ENCODE measurements at regions not wholly inside any gene's neighbourhood (a gene's known extent, or its start where the extent isn't known, plus 50 kb on each side); places are given as distances from the start of the nearest gene placed in this dataset.

DNA sequence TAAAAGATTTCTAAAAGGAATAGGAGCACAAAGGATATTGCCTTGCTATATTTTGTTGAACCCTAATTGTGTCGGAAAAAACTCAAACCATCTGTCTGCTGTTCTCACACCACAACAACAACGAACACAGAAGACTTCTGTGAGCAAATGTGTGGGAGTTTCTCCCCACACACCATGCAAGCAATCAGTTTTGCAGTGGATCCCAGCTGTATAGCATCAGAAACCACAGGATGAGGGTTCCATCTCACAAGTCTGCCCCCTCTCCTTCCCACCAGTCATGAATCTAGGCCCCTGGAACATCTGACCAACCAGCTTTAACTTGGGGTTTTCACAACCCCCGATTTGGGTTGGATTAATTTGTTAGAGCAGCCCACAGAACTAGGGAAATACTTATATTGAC is 91.3 kb upstream of the SLC4A7 start:
- POLR2A ChIA-PET: no interaction called here
- Histone ChIP-seq H3K4me1 (ENCODE audit: control insufficient read depth, insufficient read depth, low read length) (no peaks in the 10 kb centered on the region), H3K4me3 (ENCODE audit: low read depth, low read length) (no peak overlapping the region), H3K36me3 (ENCODE audit: control insufficient read depth in 2 of 2, insufficient read depth in 1 of 2, low read length in 2 of 2) (no peaks in the 10 kb centered on the region), H3K27ac (ENCODE audit: extremely low read depth, low read depth, low read length) (no peak overlapping the region), H3K9me3 (ENCODE audit: control insufficient read depth, insufficient read depth, low read depth, low read length) (no peaks in the 10 kb centered on the region)
- CTCF ChIA-PET: interaction anchor here (0.6 kb wide), 1 partner anchor 34 kb away, joined by 3 read pairs; no protein-coding TSS in a partner anchor
- TF ChIP-seq ZNF624 (tag by site-specific recombination; IDR thresholded peaks at IDR 0.05) (no peak), ZNF521 (tag by site-specific recombination; IDR thresholded peaks at IDR 0.05) (no peak), ZNF629 (tag by site-specific recombination; IDR thresholded peaks at IDR 0.05) (no peak), ZNF530 (tag by site-specific recombination; IDR thresholded peaks at IDR 0.05; ENCODE audit: low read depth) (no peak), ZNF555 (tag by site-specific recombination; conservative IDR thresholded peaks at IDR 0.05) (no peak), ZNF514 (tag by site-specific recombination; IDR thresholded peaks at IDR 0.05) (no peak)
- TF ChIP-seq, protein P1, sequence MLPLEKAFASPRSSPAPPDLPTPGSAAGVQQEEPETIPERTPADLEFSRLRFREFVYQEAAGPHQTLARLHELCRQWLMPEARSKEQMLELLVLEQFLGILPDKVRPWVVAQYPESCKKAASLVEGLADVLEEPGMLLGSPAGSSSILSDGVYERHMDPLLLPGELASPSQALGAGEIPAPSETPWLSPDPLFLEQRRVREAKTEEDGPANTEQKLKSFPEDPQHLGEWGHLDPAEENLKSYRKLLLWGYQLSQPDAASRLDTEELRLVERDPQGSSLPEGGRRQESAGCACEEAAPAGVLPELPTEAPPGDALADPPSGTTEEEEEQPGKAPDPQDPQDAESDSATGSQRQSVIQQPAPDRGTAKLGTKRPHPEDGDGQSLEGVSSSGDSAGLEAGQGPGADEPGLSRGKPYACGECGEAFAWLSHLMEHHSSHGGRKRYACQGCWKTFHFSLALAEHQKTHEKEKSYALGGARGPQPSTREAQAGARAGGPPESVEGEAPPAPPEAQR (tag by site-specific recombination; IDR thresholded peaks at IDR 0.05): no peak

DNA sequence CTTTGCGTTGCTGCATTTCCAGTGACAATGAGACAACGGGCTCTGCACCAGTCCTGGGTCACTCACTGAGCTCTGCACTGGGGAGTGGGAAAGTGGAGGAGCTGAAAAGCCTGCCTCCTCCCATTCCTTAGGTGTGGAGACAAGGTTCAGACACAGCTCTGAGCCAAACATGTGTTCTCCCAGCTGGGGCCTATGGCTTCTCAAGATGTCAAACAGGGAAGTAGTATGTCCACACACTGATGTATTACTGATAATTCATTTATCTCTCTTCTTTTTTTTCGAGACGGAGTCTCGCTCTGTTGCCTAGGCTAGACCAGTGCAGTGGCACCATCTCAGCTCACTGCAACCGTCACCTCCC is 90.2 kb upstream of the SLC4A7 start:
- no peaks in the 10 kb centered on the region for H3K4me1 ChIP-seq (ENCODE audit: control insufficient read depth, insufficient read depth, low read length)
- ChIA-PET CTCF (no interaction called here), POLR2A (no interaction called here)
- H3K36me3 ChIP-seq (ENCODE audit: control insufficient read depth in 2 of 2, insufficient read depth in 1 of 2, low read length in 2 of 2): no peaks in the 10 kb centered on the region
- TF ChIP-seq ZBTB17 (tag by site-specific recombination; IDR thresholded peaks at IDR 0.05): no peak
- no peak for TF ChIP-seq BCL11A (tag by site-specific recombination; IDR thresholded peaks at IDR 0.05; ENCODE audit: low read depth)
- TF ChIP-seq, protein P2, sequence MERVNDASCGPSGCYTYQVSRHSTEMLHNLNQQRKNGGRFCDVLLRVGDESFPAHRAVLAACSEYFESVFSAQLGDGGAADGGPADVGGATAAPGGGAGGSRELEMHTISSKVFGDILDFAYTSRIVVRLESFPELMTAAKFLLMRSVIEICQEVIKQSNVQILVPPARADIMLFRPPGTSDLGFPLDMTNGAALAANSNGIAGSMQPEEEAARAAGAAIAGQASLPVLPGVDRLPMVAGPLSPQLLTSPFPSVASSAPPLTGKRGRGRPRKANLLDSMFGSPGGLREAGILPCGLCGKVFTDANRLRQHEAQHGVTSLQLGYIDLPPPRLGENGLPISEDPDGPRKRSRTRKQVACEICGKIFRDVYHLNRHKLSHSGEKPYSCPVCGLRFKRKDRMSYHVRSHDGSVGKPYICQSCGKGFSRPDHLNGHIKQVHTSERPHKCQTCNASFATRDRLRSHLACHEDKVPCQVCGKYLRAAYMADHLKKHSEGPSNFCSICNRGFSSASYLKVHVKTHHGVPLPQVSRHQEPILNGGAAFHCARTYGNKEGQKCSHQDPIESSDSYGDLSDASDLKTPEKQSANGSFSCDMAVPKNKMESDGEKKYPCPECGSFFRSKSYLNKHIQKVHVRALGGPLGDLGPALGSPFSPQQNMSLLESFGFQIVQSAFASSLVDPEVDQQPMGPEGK (tag by site-specific recombination; IDR thresholded peaks at IDR 0.05): no peak
- TF ChIP-seq, protein P3, sequence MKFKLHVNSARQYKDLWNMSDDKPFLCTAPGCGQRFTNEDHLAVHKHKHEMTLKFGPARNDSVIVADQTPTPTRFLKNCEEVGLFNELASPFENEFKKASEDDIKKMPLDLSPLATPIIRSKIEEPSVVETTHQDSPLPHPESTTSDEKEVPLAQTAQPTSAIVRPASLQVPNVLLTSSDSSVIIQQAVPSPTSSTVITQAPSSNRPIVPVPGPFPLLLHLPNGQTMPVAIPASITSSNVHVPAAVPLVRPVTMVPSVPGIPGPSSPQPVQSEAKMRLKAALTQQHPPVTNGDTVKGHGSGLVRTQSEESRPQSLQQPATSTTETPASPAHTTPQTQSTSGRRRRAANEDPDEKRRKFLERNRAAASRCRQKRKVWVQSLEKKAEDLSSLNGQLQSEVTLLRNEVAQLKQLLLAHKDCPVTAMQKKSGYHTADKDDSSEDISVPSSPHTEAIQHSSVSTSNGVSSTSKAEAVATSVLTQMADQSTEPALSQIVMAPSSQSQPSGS (tag by site-specific recombination; IDR thresholded peaks at IDR 0.05; ENCODE audit: low read depth): no peak
- TF ChIP-seq, protein P4, sequence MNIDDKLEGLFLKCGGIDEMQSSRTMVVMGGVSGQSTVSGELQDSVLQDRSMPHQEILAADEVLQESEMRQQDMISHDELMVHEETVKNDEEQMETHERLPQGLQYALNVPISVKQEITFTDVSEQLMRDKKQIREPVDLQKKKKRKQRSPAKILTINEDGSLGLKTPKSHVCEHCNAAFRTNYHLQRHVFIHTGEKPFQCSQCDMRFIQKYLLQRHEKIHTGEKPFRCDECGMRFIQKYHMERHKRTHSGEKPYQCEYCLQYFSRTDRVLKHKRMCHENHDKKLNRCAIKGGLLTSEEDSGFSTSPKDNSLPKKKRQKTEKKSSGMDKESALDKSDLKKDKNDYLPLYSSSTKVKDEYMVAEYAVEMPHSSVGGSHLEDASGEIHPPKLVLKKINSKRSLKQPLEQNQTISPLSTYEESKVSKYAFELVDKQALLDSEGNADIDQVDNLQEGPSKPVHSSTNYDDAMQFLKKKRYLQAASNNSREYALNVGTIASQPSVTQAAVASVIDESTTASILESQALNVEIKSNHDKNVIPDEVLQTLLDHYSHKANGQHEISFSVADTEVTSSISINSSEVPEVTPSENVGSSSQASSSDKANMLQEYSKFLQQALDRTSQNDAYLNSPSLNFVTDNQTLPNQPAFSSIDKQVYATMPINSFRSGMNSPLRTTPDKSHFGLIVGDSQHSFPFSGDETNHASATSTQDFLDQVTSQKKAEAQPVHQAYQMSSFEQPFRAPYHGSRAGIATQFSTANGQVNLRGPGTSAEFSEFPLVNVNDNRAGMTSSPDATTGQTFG (tag by site-specific recombination; IDR thresholded peaks at IDR 0.05; ENCODE audit: borderline replicate concordance): no peak
- no peak for TF ChIP-seq SP3 (tag by site-specific recombination; IDR thresholded peaks at IDR 0.05)
- no peak for TF ChIP-seq ZEB2 (tag by site-specific recombination; IDR thresholded peaks at IDR 0.05)
- TF ChIP-seq ZNF133 (tag by site-specific recombination; IDR thresholded peaks at IDR 0.05): no peak
- no peak for TF ChIP-seq SCRT2 (tag by site-specific recombination; IDR thresholded peaks at IDR 0.05)
- TF ChIP-seq ZNF121 (tag by site-specific recombination; IDR thresholded peaks at IDR 0.05): no peak
- no peak for TF ChIP-seq ZNF514 (tag by site-specific recombination; IDR thresholded peaks at IDR 0.05)
- TF ChIP-seq ZNF654 (tag by site-specific recombination; IDR thresholded peaks at IDR 0.05; ENCODE audit: low read depth): no peak
- TF ChIP-seq ZNF10 (tag by site-specific recombination; IDR thresholded peaks at IDR 0.05): no peak
- no peak overlapping the region for H3K4me3 ChIP-seq (ENCODE audit: low read depth, low read length)
- H3K27ac ChIP-seq (ENCODE audit: extremely low read depth, low read depth, low read length): no peak overlapping the region
- H3K9me3 ChIP-seq (ENCODE audit: control insufficient read depth, insufficient read depth, low read depth, low read length): no peaks in the 10 kb centered on the region

Measured in HEK293 (cell line).